ENCODE measurements at regions not wholly inside any gene's neighbourhood (a gene's known extent, or its start where the extent isn't known, plus 50 kb on each side); places are given as distances from the start of the nearest gene placed in this dataset.

DNA sequence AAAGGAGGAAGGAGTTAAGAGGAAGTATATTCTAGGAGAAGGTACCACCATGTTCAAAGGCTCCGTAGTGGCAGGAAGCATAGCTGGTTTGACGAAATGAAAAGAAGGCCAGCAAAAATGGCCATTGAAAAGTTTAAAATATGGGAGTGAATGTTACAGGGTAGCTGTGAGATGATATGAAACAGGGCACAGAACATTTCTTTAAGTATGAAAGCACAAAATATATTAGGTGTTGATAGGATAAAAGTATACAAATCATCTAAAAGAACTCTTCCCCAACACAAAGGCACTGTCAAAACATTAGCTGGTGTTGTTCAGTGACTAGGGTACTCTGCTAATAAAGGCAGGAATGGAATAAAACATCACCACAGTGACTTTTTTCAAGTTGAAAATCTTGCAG, 216.2 kb downstream of the LRRN1 start:
- TF ChIP-seq, protein P1, sequence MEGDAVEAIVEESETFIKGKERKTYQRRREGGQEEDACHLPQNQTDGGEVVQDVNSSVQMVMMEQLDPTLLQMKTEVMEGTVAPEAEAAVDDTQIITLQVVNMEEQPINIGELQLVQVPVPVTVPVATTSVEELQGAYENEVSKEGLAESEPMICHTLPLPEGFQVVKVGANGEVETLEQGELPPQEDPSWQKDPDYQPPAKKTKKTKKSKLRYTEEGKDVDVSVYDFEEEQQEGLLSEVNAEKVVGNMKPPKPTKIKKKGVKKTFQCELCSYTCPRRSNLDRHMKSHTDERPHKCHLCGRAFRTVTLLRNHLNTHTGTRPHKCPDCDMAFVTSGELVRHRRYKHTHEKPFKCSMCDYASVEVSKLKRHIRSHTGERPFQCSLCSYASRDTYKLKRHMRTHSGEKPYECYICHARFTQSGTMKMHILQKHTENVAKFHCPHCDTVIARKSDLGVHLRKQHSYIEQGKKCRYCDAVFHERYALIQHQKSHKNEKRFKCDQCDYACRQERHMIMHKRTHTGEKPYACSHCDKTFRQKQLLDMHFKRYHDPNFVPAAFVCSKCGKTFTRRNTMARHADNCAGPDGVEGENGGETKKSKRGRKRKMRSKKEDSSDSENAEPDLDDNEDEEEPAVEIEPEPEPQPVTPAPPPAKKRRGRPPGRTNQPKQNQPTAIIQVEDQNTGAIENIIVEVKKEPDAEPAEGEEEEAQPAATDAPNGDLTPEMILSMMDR (IDR thresholded peaks at IDR 0.05), result no peak
- TF ChIP-seq POLR2A (IDR thresholded peaks at IDR 0.05), result no peak
- no peak for TF ChIP-seq POLR2AphosphoS5 (IDR thresholded peaks at IDR 0.05)

Measured in transverse colon (tissue), 4 donors.